ENCODE measurements at regions not wholly inside any gene's neighbourhood (a gene's known extent, or its start where the extent isn't known, plus 50 kb on each side); places are given as distances from the start of the nearest gene placed in this dataset.

DNA sequence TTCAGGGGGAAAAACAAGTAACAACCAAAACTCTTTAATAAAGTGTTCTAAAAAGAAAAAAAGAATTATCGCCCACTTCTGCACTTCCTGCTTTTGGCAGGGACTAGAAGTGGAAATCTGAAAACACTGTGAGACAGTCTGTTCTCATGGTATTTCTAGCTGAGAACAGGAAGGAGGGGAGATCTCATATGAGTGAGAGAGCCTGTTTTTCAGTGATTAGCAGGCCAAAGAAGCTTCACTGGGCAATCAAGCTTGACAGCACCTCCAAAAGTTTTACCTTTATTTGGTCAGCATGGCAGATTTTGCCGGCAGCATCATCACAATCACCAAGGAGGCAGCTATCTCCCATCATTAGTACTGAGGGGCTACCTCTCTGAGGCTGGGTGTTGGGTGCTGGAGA lies 79.5 kb upstream of the ATXN1 start:
- Histone ChIP-seq H3K27me3 (ENCODE audit: control insufficient read depth, insufficient read depth, low read length) (no peaks in the 10 kb centered on the region), H3K36me3 (ENCODE audit: control insufficient read depth, insufficient read depth, low read length) (no peaks in the 10 kb centered on the region), H3K4me1 (ENCODE audit: control insufficient read depth, insufficient read depth, low read length) (peaks cover 13% of the 10 kb centered on the region; the same call in 1 of the 2 replicates), H3K9me3 (ENCODE audit: control insufficient read depth, insufficient read depth, low read depth, low read length) (no peaks in the 10 kb centered on the region), H3K4me3 (ENCODE audit: low read depth, low read length) (no peak overlapping the region), H3K27ac (ENCODE audit: low read depth, low read length) (no peak overlapping the region), H3K9ac (ENCODE audit: low read length) (no peak overlapping the region)

DNA sequence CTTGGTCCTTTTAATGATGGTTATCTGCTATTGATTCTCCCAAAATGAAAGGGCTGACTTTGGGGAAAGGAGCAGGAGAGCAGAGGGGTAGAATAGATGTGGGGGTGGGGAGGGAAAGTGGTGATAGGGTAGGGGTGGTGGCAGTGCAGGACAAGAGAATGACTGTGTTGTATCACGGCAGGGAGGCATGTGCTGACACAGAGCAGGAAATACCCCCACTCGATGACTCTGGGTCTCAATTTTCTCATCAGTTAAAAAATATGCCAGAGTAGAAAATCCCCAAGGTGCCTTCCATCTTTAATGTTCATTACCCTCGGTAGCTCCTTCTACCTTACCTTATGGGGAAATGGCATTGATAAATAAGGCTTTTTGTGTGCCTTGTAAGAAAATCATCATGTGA lies 79.0 kb upstream of the ATXN1 start:
- Histone ChIP-seq H3K4me3 (ENCODE audit: low read depth, low read length) (no peak overlapping the region), H3K9me3 (ENCODE audit: control insufficient read depth, insufficient read depth, low read depth, low read length) (no peaks in the 10 kb centered on the region), H3K27ac (ENCODE audit: low read depth, low read length) (no peak overlapping the region), H3K27me3 (ENCODE audit: control insufficient read depth, insufficient read depth, low read length) (no peaks in the 10 kb centered on the region), H3K9ac (ENCODE audit: low read length) (no peak overlapping the region), H3K36me3 (ENCODE audit: control insufficient read depth, insufficient read depth, low read length) (no peaks in the 10 kb centered on the region), H3K4me1 (ENCODE audit: control insufficient read depth, insufficient read depth, low read length) (peaks cover 13% of the 10 kb centered on the region; the same call in 1 of the 2 replicates)

DNA sequence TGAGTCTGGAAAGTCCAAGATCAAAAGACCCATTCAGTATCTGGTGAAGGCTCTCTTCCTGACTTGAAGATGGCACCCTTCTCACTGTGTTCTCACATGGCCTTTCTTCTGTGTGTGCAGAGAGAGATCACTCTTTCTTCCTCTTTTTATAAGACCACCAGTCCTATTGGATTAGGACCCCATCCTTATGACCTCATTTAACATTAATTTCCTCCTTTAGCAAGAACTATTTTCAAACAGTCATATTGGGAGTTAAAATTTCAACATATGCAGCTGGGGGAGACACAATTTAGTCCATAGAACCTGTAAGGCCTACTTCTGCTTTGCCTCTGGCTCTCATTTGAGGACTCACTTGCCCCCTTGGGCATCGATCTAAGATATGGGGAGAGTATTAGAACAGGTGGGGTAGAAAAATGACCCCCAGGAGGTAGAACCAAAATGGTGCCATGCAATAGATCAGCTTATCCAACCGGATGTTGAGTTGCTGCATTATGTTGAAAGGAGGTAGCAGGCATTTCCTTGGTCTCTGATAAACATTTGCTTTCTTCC lies 78.4 kb upstream of the ATXN1 start:
- Histone ChIP-seq H3K9me3 (ENCODE audit: control insufficient read depth, insufficient read depth, low read depth, low read length) (no peaks in the 10 kb centered on the region), H3K27ac (ENCODE audit: low read depth, low read length) (no peak overlapping the region), H3K4me3 (ENCODE audit: low read depth, low read length) (no peak overlapping the region), H3K4me1 (ENCODE audit: control insufficient read depth, insufficient read depth, low read length) (peaks cover 13% of the 10 kb centered on the region; the same call in 1 of the 2 replicates), H3K9ac (ENCODE audit: low read length) (no peak overlapping the region), H3K36me3 (ENCODE audit: control insufficient read depth, insufficient read depth, low read length) (no peaks in the 10 kb centered on the region), H3K27me3 (ENCODE audit: control insufficient read depth, insufficient read depth, low read length) (no peaks in the 10 kb centered on the region)

DNA sequence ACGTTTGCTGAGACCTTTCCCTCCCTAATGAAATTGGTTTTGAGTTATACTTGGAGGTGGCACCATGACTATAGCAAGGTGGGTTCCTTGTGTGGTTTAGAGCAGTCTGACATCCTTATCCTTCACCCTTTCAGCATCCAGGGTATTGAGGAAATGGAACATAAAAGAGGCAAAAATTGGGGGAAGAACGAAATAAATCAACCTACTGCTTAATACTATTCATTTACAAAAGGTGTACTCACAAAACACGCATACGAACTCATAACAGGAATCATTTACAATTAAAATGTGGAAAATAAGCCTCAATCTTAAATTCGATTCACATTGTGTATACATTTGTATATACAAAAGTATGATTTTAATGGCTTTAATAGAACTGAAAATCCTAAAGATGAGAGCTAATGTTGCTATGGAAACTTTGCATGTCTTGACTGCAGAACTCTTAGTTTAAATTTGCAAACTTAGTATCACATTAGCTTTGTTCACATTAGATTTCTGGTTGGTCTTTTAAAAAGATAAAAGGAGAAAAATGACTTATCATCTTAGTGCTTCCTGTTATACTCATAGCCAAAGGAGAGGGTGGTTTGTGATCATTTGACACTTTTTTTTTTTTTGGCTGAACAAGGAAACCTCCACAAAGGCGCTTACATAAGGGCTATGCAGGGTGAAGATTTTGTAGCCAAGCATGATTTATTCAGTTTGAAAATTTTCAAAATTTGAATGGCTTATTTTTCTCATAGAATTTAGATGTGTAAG lies 76.1 kb upstream of the ATXN1 start:
- Histone ChIP-seq H3K27ac (ENCODE audit: low read depth, low read length) (no peak overlapping the region), H3K36me3 (ENCODE audit: control insufficient read depth, insufficient read depth, low read length) (no peaks in the 10 kb centered on the region), H3K27me3 (ENCODE audit: control insufficient read depth, insufficient read depth, low read length) (no peaks in the 10 kb centered on the region), H3K9me3 (ENCODE audit: control insufficient read depth, insufficient read depth, low read depth, low read length) (no peaks in the 10 kb centered on the region), H3K4me3 (ENCODE audit: low read depth, low read length) (no peak overlapping the region), H3K4me1 (ENCODE audit: control insufficient read depth, insufficient read depth, low read length) (peaks cover 13% of the 10 kb centered on the region; the same call in 1 of the 2 replicates), H3K9ac (ENCODE audit: low read length) (no peak overlapping the region)

DNA sequence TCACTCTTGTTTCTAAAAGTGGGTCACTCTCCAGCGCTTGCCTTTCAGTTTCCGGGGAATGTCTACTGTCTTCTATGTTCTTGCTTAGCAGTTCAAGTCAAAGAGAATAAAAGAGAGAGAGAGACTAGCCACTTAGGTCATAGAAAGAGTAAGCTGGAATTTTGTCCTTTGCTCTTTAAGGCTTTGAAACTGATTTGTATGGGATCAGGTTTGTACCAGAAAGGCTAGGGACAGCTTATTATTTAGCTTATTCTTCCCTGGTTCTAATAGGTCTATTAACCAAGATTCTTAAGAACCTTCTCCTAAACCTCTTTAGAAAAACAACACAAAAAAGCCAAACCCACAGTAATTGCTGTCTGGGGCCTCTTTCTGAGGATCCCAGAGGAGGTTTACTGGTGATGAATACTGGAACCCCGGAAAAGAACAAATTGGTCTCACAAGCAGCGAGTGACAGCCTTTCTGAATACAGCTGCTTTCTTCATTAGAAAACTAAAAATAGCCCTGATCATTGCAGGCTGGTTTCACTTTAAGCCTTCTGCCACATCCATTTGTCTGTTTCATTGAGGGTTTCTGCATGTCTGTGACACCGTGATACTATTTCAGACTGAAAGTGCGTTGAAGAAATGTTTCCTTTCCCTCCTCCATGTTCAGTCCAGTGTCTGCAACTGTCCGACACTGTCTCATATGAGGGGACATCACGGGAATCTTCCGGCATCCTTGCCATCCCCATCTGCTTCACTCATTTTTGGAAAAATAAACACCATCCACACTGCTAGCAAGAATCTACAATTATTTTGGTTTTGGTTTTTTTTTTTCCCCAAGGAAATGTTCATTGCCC lies 75.1 kb upstream of the ATXN1 start:
- H3K9me3 ChIP-seq (ENCODE audit: control insufficient read depth, insufficient read depth, low read depth, low read length) = no peaks in the 10 kb centered on the region
- H3K4me1 ChIP-seq (ENCODE audit: control insufficient read depth, insufficient read depth, low read length) = peaks cover 12% of the 10 kb centered on the region; the same call in 1 of the 2 replicates
- no peaks in the 10 kb centered on the region for H3K36me3 ChIP-seq (ENCODE audit: control insufficient read depth, insufficient read depth, low read length)
- H3K27me3 ChIP-seq (ENCODE audit: control insufficient read depth, insufficient read depth, low read length) = no peaks in the 10 kb centered on the region
- H3K9ac ChIP-seq (ENCODE audit: low read length) = no peak overlapping the region
- no peak overlapping the region for H3K27ac ChIP-seq (ENCODE audit: low read depth, low read length)
- H3K4me3 ChIP-seq (ENCODE audit: low read depth, low read length) = no peak overlapping the region

DNA sequence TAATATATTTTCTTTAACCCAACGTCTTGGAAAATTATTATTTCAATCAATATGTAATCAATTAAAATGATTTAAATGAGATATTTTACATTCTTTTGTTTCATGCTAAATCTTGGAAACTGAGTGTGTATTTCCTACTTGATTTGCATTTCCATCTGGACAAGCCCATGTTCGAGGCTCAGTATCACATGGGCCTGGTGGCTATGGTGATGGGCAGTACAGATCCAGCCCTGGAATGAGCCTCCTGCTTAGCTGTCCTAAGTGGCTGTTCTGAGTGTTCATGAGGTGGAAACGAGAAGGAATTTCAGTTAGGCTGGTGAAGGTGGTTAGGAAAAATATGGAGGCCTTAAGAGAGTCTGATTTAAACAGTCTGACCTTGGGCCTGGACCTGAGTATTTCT lies 73.0 kb upstream of the ATXN1 start:
- Histone ChIP-seq H3K4me3 (ENCODE audit: low read depth, low read length) (no peak overlapping the region), H3K36me3 (ENCODE audit: control insufficient read depth, insufficient read depth, low read length) (no peaks in the 10 kb centered on the region), H3K4me1 (ENCODE audit: control insufficient read depth, insufficient read depth, low read length) (no peaks in the 10 kb centered on the region; the same call in 1 of the 2 replicates), H3K27ac (ENCODE audit: low read depth, low read length) (no peak overlapping the region), H3K27me3 (ENCODE audit: control insufficient read depth, insufficient read depth, low read length) (no peaks in the 10 kb centered on the region), H3K9me3 (ENCODE audit: control insufficient read depth, insufficient read depth, low read depth, low read length) (no peaks in the 10 kb centered on the region), H3K9ac (ENCODE audit: low read length) (no peak overlapping the region)

DNA sequence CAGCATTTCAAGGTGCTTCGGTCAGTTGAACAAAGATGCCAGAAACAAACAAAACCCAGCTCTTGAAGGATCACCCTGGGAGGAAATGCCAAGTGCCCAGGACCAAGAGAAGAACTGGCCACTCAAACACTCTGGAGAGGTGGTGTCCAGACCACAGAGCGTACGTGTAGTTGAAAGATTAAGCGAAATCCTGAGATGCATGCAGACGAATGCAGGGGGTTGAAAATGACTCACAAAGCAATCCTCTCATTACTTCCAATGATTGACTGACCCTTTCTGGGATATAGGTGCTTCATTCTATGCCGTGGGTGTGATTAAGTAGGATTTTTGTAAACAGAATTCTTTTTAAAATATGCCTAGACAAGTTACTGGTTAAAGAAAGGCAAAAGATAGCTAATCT lies 71.5 kb upstream of the ATXN1 start:
- no peaks in the 10 kb centered on the region for H3K36me3 ChIP-seq (ENCODE audit: control insufficient read depth, insufficient read depth, low read length)
- no peaks in the 10 kb centered on the region for H3K9me3 ChIP-seq (ENCODE audit: control insufficient read depth, insufficient read depth, low read depth, low read length)
- no peaks in the 10 kb centered on the region for H3K4me1 ChIP-seq (ENCODE audit: control insufficient read depth, insufficient read depth, low read length)
- H3K27ac ChIP-seq (ENCODE audit: low read depth, low read length) = no peak overlapping the region
- H3K4me3 ChIP-seq (ENCODE audit: low read depth, low read length) = no peak overlapping the region
- no peaks in the 10 kb centered on the region for H3K27me3 ChIP-seq (ENCODE audit: control insufficient read depth, insufficient read depth, low read length)
- no peak overlapping the region for H3K9ac ChIP-seq (ENCODE audit: low read length)

DNA sequence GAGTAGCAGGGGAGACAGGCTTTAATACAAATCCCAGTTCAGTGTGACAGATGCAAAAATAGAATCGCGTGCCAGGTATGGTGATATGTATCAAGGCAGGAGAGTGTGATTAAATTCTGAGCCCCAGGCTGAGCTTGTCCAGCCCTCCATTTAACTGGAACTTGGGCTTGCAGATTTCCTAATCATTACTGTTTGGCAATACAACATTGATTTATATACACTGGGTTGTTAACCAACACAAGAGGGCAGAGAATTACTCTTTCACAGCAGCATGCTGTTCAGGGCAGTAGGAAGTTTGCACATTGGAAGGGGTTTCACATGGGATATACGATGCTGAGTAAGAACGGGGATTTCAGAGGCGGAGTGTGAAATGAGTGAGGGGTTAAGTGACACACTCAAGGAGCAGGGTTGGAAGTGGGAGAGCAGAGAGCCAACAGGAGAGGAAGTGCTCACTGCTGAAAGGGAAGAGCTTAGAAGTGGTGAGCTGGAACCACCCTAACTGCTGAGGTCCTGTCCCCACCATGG lies 70.8 kb upstream of the ATXN1 start:
- no peaks in the 10 kb centered on the region for H3K27me3 ChIP-seq (ENCODE audit: control insufficient read depth, insufficient read depth, low read length)
- H3K4me1 ChIP-seq (ENCODE audit: control insufficient read depth, insufficient read depth, low read length) = no peaks in the 10 kb centered on the region
- no peaks in the 10 kb centered on the region for H3K36me3 ChIP-seq (ENCODE audit: control insufficient read depth, insufficient read depth, low read length)
- no peak overlapping the region for H3K4me3 ChIP-seq (ENCODE audit: low read depth, low read length)
- H3K9ac ChIP-seq (ENCODE audit: low read length) = no peak overlapping the region
- H3K27ac ChIP-seq (ENCODE audit: low read depth, low read length) = no peak overlapping the region
- no peaks in the 10 kb centered on the region for H3K9me3 ChIP-seq (ENCODE audit: control insufficient read depth, insufficient read depth, low read depth, low read length)

DNA sequence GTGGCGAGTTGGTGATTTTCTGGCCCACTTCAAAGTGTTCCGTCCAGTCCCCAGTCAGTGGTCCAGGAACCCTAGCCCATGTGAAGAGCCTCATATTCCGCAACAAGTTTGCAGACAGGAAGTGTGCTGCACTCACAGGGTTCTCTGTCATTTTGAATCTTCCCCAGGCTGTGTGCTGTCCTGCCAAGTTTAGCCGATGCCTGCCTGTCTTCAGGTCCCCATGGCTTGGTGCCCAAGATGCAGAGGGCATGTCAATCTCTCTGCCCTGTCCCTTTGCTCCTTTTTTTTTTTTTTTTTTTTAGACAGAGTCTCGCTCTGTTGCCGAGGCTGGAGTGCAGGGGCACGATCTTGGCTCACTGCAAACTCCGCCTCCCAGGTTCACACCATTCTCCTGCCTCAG lies 69.9 kb upstream of the ATXN1 start:
- H3K27me3 ChIP-seq (ENCODE audit: control insufficient read depth, insufficient read depth, low read length) = no peaks in the 10 kb centered on the region
- H3K9ac ChIP-seq (ENCODE audit: low read length) = no peak overlapping the region
- H3K36me3 ChIP-seq (ENCODE audit: control insufficient read depth, insufficient read depth, low read length) = no peaks in the 10 kb centered on the region

DNA sequence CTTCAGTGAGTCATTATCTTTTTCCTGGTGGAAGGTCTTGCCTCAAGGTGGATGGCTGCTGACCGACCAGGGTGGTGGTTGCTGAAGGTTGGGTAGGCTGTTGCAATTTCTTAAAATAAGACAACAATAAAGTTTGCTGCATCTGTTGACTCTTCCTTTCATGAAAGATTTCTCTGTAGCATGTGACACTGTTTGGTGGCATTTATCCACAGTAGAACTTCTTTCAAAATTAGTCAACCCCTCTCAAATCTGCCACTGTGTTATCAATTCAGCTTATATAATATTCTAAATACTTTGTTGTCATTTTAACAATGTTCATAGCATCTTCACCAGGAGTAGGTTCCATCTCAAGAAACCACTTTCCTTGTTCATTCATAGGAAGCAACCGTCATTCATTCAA lies 66.8 kb upstream of the ATXN1 start:
- Histone ChIP-seq H3K36me3 (ENCODE audit: control insufficient read depth, insufficient read depth, low read length) (no peaks in the 10 kb centered on the region), H3K27ac (ENCODE audit: low read depth, low read length) (no peak overlapping the region), H3K9ac (ENCODE audit: low read length) (no peak overlapping the region), H3K9me3 (ENCODE audit: control insufficient read depth, insufficient read depth, low read depth, low read length) (no peaks in the 10 kb centered on the region), H3K4me3 (ENCODE audit: low read depth, low read length) (no peak overlapping the region), H3K4me1 (ENCODE audit: control insufficient read depth, insufficient read depth, low read length) (0 out of 2 replicates have a peak, but pooled peaks cover 3% of the 10 kb centered on the region), H3K27me3 (ENCODE audit: control insufficient read depth, insufficient read depth, low read length) (no peaks in the 10 kb centered on the region)

More for the DNA sequence above, 69.9 kb upstream of the ATXN1 start:
- H3K4me3 ChIP-seq (ENCODE audit: low read depth, low read length) = no peak overlapping the region
- no peaks in the 10 kb centered on the region for H3K4me1 ChIP-seq (ENCODE audit: control insufficient read depth, insufficient read depth, low read length)
- no peaks in the 10 kb centered on the region for H3K9me3 ChIP-seq (ENCODE audit: control insufficient read depth, insufficient read depth, low read depth, low read length)
- no peak overlapping the region for H3K27ac ChIP-seq (ENCODE audit: low read depth, low read length)

DNA sequence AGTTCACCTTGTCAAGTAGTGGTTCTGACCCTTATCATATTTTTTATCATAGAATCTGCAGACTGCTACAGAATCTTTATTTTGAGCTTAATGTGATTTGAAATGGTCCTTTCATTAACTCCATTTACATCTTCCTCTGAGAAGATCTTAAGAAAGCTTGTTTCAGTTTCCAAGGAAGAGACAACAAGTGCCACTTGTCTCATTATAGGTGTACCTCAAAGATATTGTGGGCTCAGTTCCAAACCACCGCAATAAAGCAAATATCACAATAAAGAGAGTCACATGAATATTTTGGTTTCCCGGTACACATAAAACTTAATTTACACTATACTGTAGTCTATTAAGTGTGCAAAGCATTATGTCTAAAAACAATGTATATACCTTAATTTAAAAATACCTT lies 66.4 kb upstream of the ATXN1 start:
- Histone ChIP-seq H3K4me1 (ENCODE audit: control insufficient read depth, insufficient read depth, low read length) (0 out of 2 replicates have a peak, but pooled peaks cover 4% of the 10 kb centered on the region), H3K27ac (ENCODE audit: low read depth, low read length) (no peak overlapping the region), H3K9me3 (ENCODE audit: control insufficient read depth, insufficient read depth, low read depth, low read length) (no peaks in the 10 kb centered on the region), H3K27me3 (ENCODE audit: control insufficient read depth, insufficient read depth, low read length) (no peaks in the 10 kb centered on the region), H3K4me3 (ENCODE audit: low read depth, low read length) (no peak overlapping the region), H3K9ac (ENCODE audit: low read length) (no peak overlapping the region), H3K36me3 (ENCODE audit: control insufficient read depth, insufficient read depth, low read length) (no peaks in the 10 kb centered on the region)
